ENCODE measurements at regions not wholly inside any gene's neighbourhood (a gene's known extent, or its start where the extent isn't known, plus 50 kb on each side); places are given as distances from the start of the nearest gene placed in this dataset.

- intact Hi-C loops (cut with micrococcal nuclease): no loop called here
- Histone ChIP-seq H3K27me3 (ENCODE audit: control insufficient read depth in 2 of 2, insufficient read depth in 2 of 2, low read length in 2 of 2) (no peaks in the 10 kb centered on the region), H4K20me1 (replicated peaks; ENCODE audit: control insufficient read depth, extremely low read depth, insufficient read depth, low read length) (no peaks in the 10 kb centered on the region), H3K27ac (ENCODE audit: insufficient read depth, low read depth, low read length) (no peak overlapping the region), H3K9me1 (replicated peaks; ENCODE audit: control insufficient read depth, extremely low read depth, insufficient read depth, low read length) (no peaks in the 10 kb centered on the region), H3K36me3 (ENCODE audit: control insufficient read depth in 2 of 2, extremely low read depth in 1 of 2, insufficient read depth in 2 of 2, low read length in 2 of 2) (no peaks in the 10 kb centered on the region), H3K9me3 (replicated peaks; ENCODE audit: control insufficient read depth, insufficient read depth, low read length) (no peaks in the 10 kb centered on the region), H3K4me3 (replicated peaks in 1 of 3; ENCODE audit: insufficient read depth in 1 of 3, low read depth in 1 of 3, low read length in 3 of 3) (no peak overlapping the region), H3K4me2 (ENCODE audit: insufficient read depth, low read length) (no peak overlapping the region), H3K4me1 (ENCODE audit: control insufficient read depth, extremely low read depth, insufficient read depth, low read length) (no peaks in the 10 kb centered on the region), H3K79me2 (ENCODE audit: control insufficient read depth, insufficient read depth, low read length) (no peaks in the 10 kb centered on the region), H3K9ac (replicated peaks; ENCODE audit: extremely low read depth, insufficient read depth, low read length) (no peak overlapping the region), H2AFZ (ENCODE audit: low read depth, low read length) (no peak overlapping the region)
- ChIA-PET CTCF (interaction anchor here (0.9 to 5.0 kb wide), 7 partner anchors 9 to 222 kb away, joined by 3 to 49 read pairs (median 6); no protein-coding TSS in a partner anchor), POLR2A (no interaction called here)
- TF ChIP-seq JUN (IDR thresholded peaks at IDR 0.05; ENCODE audit: borderline replicate concordance, insufficient read depth, insufficient read length, low read depth) (no peak), EZH2 (IDR thresholded peaks at IDR 0.05; ENCODE audit: borderline replicate concordance, low read depth, low read length, severe bottlenecking) (no peak), MYC (IDR thresholded peaks at IDR 0.05; ENCODE audit: low read depth, low read length) (no peak), POLR2A (IDR thresholded peaks at IDR 0.05; ENCODE audit: low read depth, low read length) (no peak), CTCF (IDR thresholded peaks at IDR 0.05; ENCODE audit: extremely low read depth in 1 of 2, insufficient read depth in 1 of 2, low read depth in 1 of 2, low read length in 2 of 2) (no peak)
- dilution Hi-C loops (cut with MboI; ENCODE audit: extremely low pct_ligation_motif_present, low sequenced_read_pairs): no loop called here
- BruUV-seq (replicated peaks): no TSS peak
- FAIRE-seq (no peak), DNase-seq (ENCODE audit: low read depth, low spot score) (no peak)
Observed at GRCh38 chr16:27152801-27153200, 50.5 kb upstream of the KDM8 start.
